NT2/D1 (cell line): ENCODE measurements at regions not wholly inside any gene's neighbourhood (a gene's known extent, or its start where the extent isn't known, plus 50 kb on each side); places are given as distances from the start of the nearest gene placed in this dataset.

ENCODE experiments used
- SUZ12 ChIP-seq: IDR thresholded peaks from 2 replicates; pipeline ENCODE4 v1.6.1; 2011; ENCODE audit not compliant: insufficient read length, insufficient read depth; ENCODE audit errors: extremely low read depth
- YY1 ChIP-seq: IDR thresholded peaks from 2 replicates; pipeline ENCODE4 v1.6.1; 2011; ENCODE audit not compliant: insufficient read length, insufficient read depth
- ZNF274 ChIP-seq: IDR thresholded peaks from 2 replicates; pipeline ENCODE4 v1.6.1; 2011; ENCODE audit warnings: mild to moderate bottlenecking, low read depth, low read length

GRCh38 chr12:24109381-24110039 is 160.0 kb upstream of the SOX5 start:
- TF ChIP-seq YY1 (no peak), ZNF274 (no peak), SUZ12 (no peak)
